Vagina (tissue), 2 donors: ENCODE measurements at regions not wholly inside any gene's neighbourhood (a gene's known extent, or its start where the extent isn't known, plus 50 kb on each side); places are given as distances from the start of the nearest gene placed in this dataset.

ENCODE experiments used
- CTCF ChIP-seq, 3 experiments: fragments of 450-650 bp in 2 of 3; fragments of 200-600 bp in 1 of 3; sonication (generic) in 1 of 3; IDR thresholded peaks; one replicate each; pipeline ENCODE4 v1.5.1; 2017 to 2019; ENCODE audit warnings: antibody characterized with exemption in 3 of 3, mild to moderate bottlenecking in 2 of 3, moderate library complexity in 2 of 3
- POLR2A ChIP-seq, 2 donors: fragments of 450-650 bp; IDR thresholded peaks; one replicate each; pipeline ENCODE4 v1.6.1; 2017; ENCODE audit warnings: antibody characterized with exemption in 2 of 2, mild to moderate bottlenecking in 2 of 2, moderate library complexity in 2 of 2
- POLR2AphosphoS5 ChIP-seq, 2 donors: sonication (generic); formaldehyde crosslinking; IDR thresholded peaks; one replicate each; pipeline ENCODE4 v1.9.0; 2017; ENCODE audit warnings: antibody characterized with exemption in 2 of 2, mild to moderate bottlenecking in 2 of 2, low read depth in 1 of 2; ENCODE audit not compliant: insufficient read depth in 1 of 2

- TF ChIP-seq POLR2A (IDR thresholded peaks at IDR 0.05) = no peak
- no peak for TF ChIP-seq CTCF (IDR thresholded peaks at IDR 0.05)
- no peak for TF ChIP-seq POLR2AphosphoS5 (IDR thresholded peaks at IDR 0.05; ENCODE audit: insufficient read depth in 1 of 2, low read depth in 1 of 2)
These were observed 1276.9 kb upstream of the WWC1 start for GRCh38 chr5:167014401-167015056.
